HG03558 (cell line): ENCODE measurements at regions not wholly inside any gene's neighbourhood (a gene's known extent, or its start where the extent isn't known, plus 50 kb on each side); places are given as distances from the start of the nearest gene placed in this dataset.

ENCODE experiments used
- ATAC-seq: cut with Tn5 transposase; IDR thresholded peaks from one replicate; pipeline ENCODE4 v1.9.1; 2021; ENCODE audit warnings: moderate number of reproducible peaks; ENCODE audit not compliant: unreplicated experiment; ENCODE audit errors: extremely low read depth

DNA sequence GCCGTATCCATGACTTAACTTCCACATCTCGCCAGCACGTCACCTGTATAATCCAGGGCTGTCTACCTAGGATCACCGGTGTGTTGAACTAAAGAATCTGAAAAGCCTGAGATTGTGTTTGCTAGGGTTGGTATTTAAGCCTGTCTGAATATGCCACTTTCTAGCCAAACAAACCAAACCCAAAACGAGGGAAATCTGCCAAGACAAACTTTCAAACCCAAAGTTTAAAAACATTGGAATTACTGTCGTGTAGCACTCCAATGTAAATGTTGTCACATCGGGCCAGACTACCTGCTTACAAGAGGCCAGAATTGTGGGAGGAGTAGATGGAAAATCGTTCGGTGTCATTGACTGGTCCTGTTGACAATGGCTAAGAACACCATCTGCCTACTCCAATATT is 747.8 kb downstream of the EFNB2 start:
- no peak for ATAC-seq

GRCh38 chr13:105785436-105785835 is 750.0 kb downstream of the EFNB2 start:
- ATAC-seq, result no peak

GRCh38 chr13:105783261-105783660 is 752.2 kb downstream of the EFNB2 start:
- ATAC-seq, result no peak

DNA sequence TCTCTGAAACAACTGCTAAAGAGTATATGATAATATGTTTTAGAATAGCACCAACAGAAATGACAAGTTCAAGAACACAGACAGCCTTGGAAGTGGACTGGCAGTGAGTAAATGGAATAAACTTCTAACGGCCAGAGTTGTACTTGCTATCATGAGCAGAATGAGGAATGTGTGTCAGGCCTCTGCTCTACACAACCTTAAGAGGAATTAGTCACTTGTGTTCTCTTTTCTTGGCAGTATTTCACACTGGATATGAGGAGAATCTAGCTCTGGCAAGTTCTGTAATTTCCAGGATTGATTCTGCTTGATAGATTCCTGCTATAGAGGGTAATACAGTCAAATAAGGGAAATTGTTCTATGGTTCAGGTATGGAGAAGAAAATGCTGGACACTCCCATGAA is 757.3 kb downstream of the EFNB2 start:
- ATAC-seq, result no peak

- no peak for ATAC-seq
These were observed 760.6 kb downstream of the EFNB2 start for GRCh38 chr13:105774739-105775460.

- no peak for ATAC-seq
These were observed 761.5 kb downstream of the EFNB2 start for GRCh38 chr13:105773863-105774538.

GRCh38 chr13:105773241-105773640 is 762.2 kb downstream of the EFNB2 start:
- ATAC-seq, result no peak

DNA sequence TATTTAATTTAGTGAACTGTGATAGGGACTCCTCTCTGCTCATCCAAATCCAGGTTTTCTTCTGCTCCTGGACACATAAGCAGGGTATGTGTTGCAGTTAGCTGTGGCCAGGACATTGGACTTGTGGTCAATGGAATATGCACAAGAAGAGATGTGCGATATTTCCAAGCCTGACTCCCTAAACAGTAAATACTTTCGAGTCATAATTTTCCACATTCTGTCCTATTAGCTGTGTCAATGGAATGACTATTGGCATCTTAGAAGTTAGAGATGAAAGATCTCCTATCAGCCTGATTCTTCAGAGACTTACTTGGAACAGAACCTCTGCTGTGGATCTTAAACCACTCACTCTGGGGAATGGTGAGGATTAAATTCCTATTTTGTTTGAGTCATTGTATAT is 771.0 kb downstream of the EFNB2 start:
- ATAC-seq, result no peak

- ATAC-seq, result no peak
These were observed 771.6 kb downstream of the EFNB2 start for GRCh38 chr13:105763851-105764250.

DNA sequence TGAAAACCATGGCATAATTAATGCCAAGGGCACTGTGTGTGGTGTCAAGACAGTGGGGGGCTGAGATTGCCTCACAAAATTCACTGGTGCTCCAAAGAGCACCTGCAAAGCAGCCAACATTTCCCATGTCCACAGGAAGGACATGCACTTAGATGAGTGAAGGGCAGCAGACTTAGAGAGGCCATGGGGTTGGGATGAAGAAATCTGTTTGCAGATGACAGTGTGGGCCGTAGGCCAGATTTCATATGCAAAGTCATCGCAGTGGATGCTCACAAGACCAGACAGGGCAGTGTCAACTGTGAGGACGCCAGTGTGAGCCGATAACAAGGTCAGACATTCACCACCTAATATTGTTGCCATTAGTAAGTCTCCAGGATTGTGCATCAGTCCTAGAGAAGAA is 773.4 kb downstream of the EFNB2 start:
- no peak for ATAC-seq

GRCh38 chr13:105758918-105759860 is 776.3 kb downstream of the EFNB2 start:
- no peak for ATAC-seq

DNA sequence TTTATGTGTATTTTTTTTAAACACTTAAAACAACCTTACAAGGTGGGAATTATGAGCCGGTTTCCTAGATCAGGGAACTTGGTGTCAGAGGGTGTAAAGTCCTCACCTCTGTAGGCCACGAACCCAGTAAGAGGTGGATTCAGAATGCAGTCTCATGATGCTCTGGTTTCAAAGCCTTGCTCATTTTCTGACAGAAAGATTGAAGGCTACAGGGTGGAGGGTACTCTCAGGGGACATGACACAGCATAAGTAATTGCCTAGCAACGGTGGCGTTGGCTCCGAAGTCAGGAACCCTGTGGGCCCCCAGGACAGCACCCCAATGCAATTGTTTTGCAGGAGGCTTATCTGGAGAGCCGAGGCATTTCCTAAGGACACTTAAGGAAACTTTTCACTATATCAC is 794.7 kb downstream of the EFNB2 start:
- ATAC-seq, result no peak

- no peak for ATAC-seq
These were observed 797.8 kb downstream of the EFNB2 start for GRCh38 chr13:105737688-105738087.

GRCh38 chr13:105735281-105735680 is 800.2 kb downstream of the EFNB2 start:
- no peak for ATAC-seq

- ATAC-seq, result no peak
These were observed 802.5 kb downstream of the EFNB2 start for GRCh38 chr13:105732806-105733529.

- ATAC-seq, result no peak
These were observed 809.6 kb downstream of the EFNB2 start for GRCh38 chr13:105725887-105726286.

DNA sequence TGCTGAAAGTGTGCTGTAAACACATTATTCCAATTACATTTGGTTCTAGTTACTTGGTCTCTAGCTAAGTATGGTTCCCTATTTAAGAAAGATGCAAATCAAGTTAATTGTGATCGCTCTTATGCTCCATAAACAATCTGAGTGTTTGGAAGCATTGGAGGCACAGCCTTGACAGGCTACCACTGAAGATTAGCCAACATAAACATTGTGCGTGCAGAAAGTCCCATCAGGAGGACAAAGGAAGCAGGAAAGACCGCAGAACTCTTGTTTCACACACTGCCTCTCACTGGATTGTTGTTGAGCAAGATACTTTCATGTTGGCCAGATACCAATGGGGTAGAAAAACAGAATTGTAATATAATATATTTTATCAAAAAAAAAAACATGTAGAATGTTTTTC is 814.4 kb downstream of the EFNB2 start:
- ATAC-seq, result no peak

GRCh38 chr13:105719859-105720258 is 815.6 kb downstream of the EFNB2 start:
- ATAC-seq, result no peak

DNA sequence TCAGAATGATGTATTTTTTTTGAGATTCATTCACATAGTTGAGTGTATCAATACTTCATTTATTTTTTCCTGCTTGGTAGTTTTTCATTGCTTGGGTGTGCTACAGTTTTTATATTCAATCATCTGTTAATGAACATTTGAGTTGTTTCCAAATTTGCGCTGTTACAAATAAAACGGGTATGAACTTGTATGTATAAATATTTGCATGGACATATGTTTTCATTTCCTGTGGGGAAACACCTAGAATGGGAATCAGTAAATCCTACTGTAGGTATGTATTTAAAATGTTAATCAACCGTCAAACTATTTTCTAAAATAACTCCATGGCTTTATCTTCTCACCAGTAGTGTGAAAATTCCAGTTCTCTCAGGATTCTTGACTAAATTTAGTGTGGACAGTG is 826.3 kb downstream of the EFNB2 start:
- no peak for ATAC-seq

GRCh38 chr13:105703843-105704242 is 831.6 kb downstream of the EFNB2 start:
- no peak for ATAC-seq
